PC-3 (cell line): ENCODE measurements at regions not wholly inside any gene's neighbourhood (a gene's known extent, or its start where the extent isn't known, plus 50 kb on each side); places are given as distances from the start of the nearest gene placed in this dataset.

Experiments used
- CTCF ChIP-seq: fragments of 300-600 bp; sonication (generic); conservative IDR thresholded peaks from 2 replicates; pipeline ENCODE4 v1.5.1; 2017; ENCODE audit warnings: antibody characterized with exemption, low read depth, mild to moderate bottlenecking, low read length
- EZH2 ChIP-seq: fragments of 300-600 bp; sonication (generic); IDR thresholded peaks from one replicate; pipeline ENCODE4 v1.6.1; 2017; ENCODE audit warnings: antibody characterized with exemption, mild to moderate bottlenecking, low read length; ENCODE audit not compliant: unreplicated experiment
- EZH2phosphoT487 ChIP-seq: fragments of 300-600 bp; sonication (generic); IDR thresholded peaks from 2 replicates; pipeline ENCODE4 v1.6.1; 2018; ENCODE audit warnings: mild to moderate bottlenecking, antibody characterized with exemption, low read length, borderline replicate concordance

- TF ChIP-seq EZH2phosphoT487: no peak
- TF ChIP-seq CTCF: no peak
- TF ChIP-seq EZH2: no peak
Measured at GRCh38 chr2:67050622-67051021, 346.5 kb upstream of the ETAA1 start.
